HUDEP-2 (cell line): ENCODE measurements at regions not wholly inside any gene's neighbourhood (a gene's known extent, or its start where the extent isn't known, plus 50 kb on each side); places are given as distances from the start of the nearest gene placed in this dataset.
"Not testable (repeated sequence)": the region's sequence is repeated elsewhere in the genome, so short reads cannot be mapped to it uniquely, and the experiment has no call there.

ENCODE experiments used
- DNase-seq, 76 experiments: peaks; one replicate each; lab custom pipeline; 2025; ENCODE audit not compliant: unreplicated experiment in 76 of 76; lab: John Stamatoyannopoulos, UW

DNA sequence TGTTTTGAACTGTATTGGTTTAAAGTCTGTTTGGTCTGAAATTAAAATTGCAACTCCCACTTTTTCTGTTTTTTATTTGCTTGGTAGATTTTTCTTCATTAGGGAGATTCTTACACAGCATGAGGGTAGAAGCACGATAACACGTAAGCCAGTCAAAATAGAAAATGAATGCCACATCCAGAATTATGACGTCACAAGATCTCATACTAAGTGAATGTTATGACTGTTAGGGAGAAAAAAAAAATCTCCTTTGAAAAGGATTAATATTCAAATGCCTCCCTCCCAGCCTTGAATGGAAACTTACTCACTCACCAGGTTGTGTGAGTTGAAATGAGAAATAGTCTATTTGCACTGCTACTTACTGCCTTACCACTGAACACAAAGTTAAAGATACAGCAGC is 670.8 kb downstream of the TFAP2A start:
- no peak for DNase-seq

DNA sequence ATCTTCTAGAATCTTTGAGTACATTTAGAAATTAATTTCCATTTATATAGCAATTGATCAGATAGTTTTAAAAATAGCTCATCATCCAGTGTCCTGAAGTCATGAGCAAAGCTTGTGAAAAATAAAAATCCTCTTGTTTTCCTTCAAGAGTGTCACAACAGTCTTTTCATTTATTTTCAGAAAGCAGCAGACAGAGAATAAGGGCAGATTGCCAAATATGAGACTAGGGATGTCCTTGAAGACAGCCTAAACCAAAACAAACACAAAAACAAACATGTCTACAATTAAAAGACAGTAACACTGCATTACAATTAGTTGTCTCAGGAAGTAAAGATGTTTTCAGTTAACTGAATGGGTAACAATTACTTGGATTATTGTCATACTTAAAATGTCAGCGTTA is 682.8 kb downstream of the TFAP2A start:
- DNase-seq: no peak

- not testable (repeated sequence) for DNase-seq
These were observed 689.1 kb downstream of the TFAP2A start for GRCh38 chr6:9725776-9726175.

DNA sequence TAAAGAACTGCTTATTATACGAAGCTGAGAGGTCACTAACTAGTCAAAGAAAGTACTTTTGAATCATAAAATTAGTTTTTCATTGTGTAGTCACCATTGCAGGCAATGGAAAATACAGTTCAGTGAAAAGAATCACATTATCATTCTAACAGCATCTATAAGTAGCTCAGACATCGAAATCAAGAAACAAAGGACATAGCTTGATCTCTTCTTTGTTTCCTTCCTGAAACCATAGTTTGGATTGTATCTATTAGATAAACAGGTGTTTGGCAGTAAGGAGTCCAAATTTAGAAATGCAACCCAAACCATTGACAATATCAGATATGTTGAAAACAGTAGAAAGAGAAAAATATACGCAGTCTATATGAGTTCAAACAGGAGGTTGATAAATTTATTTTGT is 697.3 kb downstream of the TFAP2A start:
- no peak for DNase-seq

GRCh38 chr6:9711365-9711764 is 703.5 kb downstream of the TFAP2A start:
- DNase-seq: no peak

DNA sequence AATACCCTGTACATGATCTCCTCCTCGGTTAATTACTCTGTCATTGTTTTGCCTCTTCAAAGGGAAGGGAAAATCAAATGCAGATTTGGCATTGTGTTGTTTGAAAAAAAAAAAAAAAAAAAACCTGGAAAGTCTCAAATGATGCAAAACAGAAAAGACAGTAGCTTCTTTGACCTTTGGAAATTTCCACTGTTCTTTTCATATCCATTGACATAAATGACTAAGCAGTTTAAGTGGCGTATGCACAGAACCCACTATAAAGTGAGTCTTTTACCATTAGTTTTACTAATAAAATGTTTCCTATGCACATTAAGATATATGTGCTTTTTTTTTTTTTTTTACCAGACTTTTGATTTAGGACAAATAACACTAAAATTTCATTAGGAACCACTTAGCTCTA is 704.3 kb downstream of the TFAP2A start:
- no peak for DNase-seq

GRCh38 chr6:9708600-9708999 is 706.3 kb downstream of the TFAP2A start:
- no peak for DNase-seq

DNA sequence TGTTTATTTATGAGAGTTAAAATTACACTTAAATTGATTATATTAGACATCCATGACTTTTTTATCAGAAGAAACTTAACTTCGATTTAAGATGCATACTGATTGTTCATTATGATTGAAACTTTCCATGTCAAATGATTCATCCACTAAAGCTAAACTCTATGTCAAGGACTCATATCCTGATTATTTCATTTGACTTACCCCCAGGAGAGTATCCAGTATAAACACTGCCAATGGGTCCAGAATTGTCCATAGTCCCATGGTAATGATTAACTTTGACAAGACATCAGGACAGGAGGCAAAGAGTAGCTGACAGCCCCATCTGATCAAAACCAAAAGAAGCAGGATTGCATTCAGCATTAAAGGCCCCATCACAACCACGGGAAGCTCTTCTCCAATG is 709.9 kb downstream of the TFAP2A start:
- DNase-seq: no peak

GRCh38 chr6:9702914-9703313 is 712.0 kb downstream of the TFAP2A start:
- DNase-seq: no peak

- DNase-seq: no peak
These were observed 715.0 kb downstream of the TFAP2A start for GRCh38 chr6:9699888-9700287.

- DNase-seq: no peak
These were observed 717.5 kb downstream of the TFAP2A start for GRCh38 chr6:9697263-9697931.

GRCh38 chr6:9690388-9690787 is 724.5 kb downstream of the TFAP2A start:
- no peak for DNase-seq

DNA sequence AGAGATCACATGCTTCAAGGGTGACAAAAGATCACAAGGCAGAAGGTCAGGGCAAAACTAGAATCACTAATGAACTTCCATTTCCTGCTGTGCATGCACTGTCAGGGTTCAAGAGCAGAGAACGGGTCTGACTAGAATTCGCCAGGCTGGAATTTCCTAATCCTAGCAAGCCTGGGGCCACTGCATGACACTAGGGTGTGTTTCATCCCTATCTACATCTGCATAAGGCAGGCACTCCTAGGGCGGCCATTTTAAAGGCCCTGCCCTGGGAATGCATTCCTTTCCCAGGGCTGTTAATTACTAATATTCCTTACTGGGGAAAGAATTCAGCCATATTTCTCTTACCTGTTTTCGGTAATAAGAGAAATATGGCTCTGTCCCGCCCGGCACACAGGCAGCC is 734.1 kb downstream of the TFAP2A start:
- DNase-seq: not testable (repeated sequence)

GRCh38 chr6:9675122-9675521 is 739.8 kb downstream of the TFAP2A start:
- DNase-seq: no peak

- DNase-seq: no peak
These were observed 755.0 kb downstream of the TFAP2A start for GRCh38 chr6:9659848-9660247.

DNA sequence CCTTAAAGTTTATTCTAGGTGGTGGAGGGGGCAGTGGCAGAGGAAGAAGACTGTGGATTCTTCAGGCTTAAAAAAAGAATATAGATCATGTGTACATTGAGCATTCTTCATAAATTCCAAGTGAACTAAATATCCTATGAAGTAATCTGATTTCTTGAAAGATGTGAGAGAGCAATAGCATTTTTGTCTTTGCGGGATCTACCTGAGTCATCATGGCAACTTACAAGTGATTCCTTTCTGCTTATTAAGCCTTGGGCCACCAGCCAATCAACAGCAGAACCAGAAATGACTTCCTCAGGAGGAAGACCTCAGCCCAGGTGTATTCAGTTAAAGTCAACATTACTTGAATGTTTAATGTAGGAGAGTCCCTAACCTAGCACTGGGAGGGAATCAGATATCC is 756.9 kb downstream of the TFAP2A start:
- no peak for DNase-seq

- no peak for DNase-seq
These were observed 767.3 kb downstream of the TFAP2A start for GRCh38 chr6:9647599-9647998.

DNA sequence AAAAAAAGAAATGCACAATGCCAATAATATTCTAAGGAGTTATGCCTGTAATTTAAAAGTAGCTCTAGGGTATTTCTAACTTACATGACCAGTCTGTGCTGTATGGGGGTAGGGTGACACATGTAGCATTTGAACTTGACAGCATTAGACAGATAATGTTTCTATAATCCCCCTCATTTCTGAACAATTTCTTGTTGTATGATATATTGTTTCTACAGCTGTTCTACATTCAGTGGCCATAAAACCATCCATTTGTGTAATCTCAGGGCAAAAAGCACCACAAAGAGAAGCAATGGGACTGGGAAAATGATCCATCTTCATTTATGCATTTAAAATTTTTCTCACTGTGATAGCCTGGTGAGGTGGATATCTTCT is 767.8 kb downstream of the TFAP2A start:
- DNase-seq: no peak

GRCh38 chr6:9646342-9647070 is 768.4 kb downstream of the TFAP2A start:
- no peak for DNase-seq

DNA sequence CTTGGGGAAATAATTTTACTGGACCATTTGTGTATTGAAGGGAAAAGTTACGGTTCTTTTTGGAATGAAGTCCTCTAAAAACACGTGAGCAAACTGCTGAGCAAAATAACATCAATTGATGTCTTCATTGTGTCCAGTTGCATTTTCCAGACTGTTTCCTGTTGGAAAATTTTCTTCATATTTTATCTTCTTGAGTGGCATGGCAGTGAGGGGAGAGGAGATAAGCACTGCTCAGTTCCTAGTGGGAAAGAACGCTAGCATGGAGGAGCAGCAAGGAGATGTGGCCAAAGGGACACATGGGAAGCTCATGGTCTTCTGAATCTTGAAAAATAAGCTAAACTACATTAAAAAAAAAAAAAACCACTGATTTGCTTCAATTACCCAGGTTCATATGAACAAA is 776.0 kb downstream of the TFAP2A start:
- DNase-seq: no peak

DNA sequence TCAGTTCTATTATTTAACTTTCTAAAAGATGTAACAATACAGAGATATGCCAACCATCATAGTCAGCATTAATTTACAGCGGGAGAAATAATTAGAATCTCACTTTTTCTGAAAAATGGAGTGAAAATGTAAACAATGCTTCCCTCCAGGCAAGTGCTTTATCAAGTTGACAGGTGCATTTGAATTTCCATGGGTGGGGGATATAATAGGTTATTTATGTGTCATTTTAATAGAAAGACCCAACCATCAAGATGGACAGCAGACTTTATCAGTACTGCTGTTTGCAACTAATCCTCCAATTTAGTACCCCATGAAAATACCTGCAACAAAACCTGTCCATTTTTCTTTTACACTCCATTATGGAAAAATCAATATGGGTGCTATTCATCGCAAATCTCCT is 780.1 kb downstream of the TFAP2A start:
- DNase-seq: no peak

DNA sequence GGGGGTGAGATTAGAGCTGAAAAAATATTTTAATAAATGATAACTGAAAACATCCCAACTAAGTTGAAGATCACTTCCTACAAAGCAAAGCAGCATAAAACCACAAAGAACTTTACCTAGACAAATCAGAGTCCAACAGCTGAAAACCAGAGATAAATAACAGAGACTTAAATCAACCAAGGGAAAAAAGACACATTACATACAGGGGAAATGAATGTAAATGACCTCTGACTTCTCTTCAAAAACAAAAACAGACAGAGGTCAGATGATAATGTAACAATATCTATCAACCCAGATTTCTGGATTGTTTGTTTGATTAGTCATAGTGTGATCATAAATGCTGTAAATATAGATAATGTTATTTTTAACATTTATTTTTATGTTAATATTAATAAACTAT is 782.8 kb downstream of the TFAP2A start:
- no peak for DNase-seq

DNA sequence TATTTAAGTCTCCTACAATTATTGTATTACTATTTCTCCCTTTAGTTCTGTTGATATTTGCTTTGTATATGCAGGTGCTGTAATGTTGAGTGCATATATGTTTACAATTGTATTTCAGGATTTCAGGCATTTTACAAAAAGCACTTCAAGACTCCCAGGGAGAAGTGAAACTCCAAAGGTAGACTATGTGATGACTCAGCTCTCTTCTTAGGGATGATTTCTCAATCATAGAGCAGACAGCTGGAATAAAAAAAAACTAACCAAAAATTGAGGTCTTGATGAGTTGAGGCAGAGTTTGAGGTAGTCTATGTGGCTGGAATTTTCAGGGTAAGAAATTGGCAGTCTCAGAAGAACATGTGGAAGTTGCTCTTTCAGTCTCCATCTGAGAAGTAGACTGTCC is 786.1 kb downstream of the TFAP2A start:
- DNase-seq: no peak
